Prostate gland (tissue), 2 donors: ENCODE measurements at regions not wholly inside any gene's neighbourhood (a gene's known extent, or its start where the extent isn't known, plus 50 kb on each side); places are given as distances from the start of the nearest gene placed in this dataset.

ENCODE experiments used
- POLR2AphosphoS5 ChIP-seq: sonication (generic); formaldehyde crosslinking; IDR thresholded peaks from one replicate; pipeline ENCODE4 v1.6.1; 2017; ENCODE audit warnings: antibody characterized with exemption
- TF ChIP-seq, protein P1 (sequence below), 4 experiments: fragments of 200-600 bp in 2 of 4; fragments of 450-650 bp in 2 of 4; sonication (generic) in 2 of 4; IDR thresholded peaks; 1 replicate in 3 of 4; 2 replicates in 1 of 4; pipeline ENCODE4 v1.5.1; 2016 to 2019; ENCODE audit warnings: antibody characterized with exemption in 4 of 4, mild to moderate bottlenecking in 2 of 4, moderate library complexity in 2 of 4

GRCh38 chr1:30604801-30605440, 118.5 kb downstream of the MATN1 start:
- TF ChIP-seq, protein P1, sequence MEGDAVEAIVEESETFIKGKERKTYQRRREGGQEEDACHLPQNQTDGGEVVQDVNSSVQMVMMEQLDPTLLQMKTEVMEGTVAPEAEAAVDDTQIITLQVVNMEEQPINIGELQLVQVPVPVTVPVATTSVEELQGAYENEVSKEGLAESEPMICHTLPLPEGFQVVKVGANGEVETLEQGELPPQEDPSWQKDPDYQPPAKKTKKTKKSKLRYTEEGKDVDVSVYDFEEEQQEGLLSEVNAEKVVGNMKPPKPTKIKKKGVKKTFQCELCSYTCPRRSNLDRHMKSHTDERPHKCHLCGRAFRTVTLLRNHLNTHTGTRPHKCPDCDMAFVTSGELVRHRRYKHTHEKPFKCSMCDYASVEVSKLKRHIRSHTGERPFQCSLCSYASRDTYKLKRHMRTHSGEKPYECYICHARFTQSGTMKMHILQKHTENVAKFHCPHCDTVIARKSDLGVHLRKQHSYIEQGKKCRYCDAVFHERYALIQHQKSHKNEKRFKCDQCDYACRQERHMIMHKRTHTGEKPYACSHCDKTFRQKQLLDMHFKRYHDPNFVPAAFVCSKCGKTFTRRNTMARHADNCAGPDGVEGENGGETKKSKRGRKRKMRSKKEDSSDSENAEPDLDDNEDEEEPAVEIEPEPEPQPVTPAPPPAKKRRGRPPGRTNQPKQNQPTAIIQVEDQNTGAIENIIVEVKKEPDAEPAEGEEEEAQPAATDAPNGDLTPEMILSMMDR (IDR thresholded peaks at IDR 0.05) = no peak
- TF ChIP-seq POLR2AphosphoS5 = no peak
